Erythroblast (primary cell): ENCODE measurements at regions not wholly inside any gene's neighbourhood (a gene's known extent, or its start where the extent isn't known, plus 50 kb on each side); places are given as distances from the start of the nearest gene placed in this dataset.

Source experiments
- GATA1 ChIP-seq: IDR thresholded peaks from 2 replicates; pipeline ENCODE4 v1.6.1; 2011; ENCODE audit warnings: low read depth, mild to moderate bottlenecking, control low read depth, low read length, moderate library complexity
- POLR2A ChIP-seq: IDR thresholded peaks from 2 replicates; pipeline ENCODE4 v1.6.1; 2011; ENCODE audit warnings: mild to moderate bottlenecking, low read length

DNA sequence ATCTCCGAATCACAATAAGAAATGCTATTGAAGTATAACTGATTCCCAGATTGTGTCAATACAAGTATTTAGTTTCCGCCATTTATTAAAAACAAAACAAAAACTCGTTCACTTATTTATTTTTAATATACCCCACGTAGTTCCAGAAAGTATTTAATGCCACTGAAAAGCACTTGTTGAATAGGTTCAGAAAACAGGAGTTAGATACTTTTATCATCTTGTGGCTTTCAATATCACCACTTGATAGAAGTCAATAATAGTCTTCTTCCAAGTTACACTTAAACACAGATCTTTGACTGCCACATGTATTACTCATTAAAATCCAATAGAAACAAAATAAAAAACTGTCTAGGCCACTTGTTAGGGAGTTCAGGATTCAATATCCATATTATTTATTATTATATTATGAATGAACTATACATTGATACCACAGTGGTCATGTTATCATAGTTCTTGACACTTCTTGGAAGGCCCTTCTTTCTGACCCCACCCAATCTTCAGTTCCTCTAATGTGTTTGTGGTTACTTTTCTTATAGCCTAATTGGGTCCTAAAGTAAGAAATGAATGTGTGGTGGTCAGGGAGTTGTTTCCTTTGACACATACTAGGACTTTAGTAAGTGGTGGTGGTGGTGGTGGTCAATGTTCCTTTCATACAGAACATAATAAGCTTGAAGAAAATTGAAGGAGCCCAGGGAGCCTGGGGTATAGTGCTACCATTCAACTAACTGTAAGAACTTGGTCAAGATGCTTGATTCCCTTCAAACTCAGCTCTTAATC, 221.3 kb upstream of the ITGA4 start:
- TF ChIP-seq POLR2A, result no peak
- no peak for TF ChIP-seq GATA1
